SH-SY5Y (cell line): ENCODE measurements at regions not wholly inside any gene's neighbourhood (a gene's known extent, or its start where the extent isn't known, plus 50 kb on each side); places are given as distances from the start of the nearest gene placed in this dataset.

Experiments
- GATA2 ChIP-seq: IDR thresholded peaks from 2 replicates; pipeline ENCODE4 v1.6.1; 2011; ENCODE audit warnings: mild to moderate bottlenecking, low read depth, low read length
- GATA3 ChIP-seq: IDR thresholded peaks from 2 replicates; pipeline ENCODE4 v1.6.1; 2011; ENCODE audit warnings: low read depth, mild to moderate bottlenecking, low read length, moderate library complexity

DNA sequence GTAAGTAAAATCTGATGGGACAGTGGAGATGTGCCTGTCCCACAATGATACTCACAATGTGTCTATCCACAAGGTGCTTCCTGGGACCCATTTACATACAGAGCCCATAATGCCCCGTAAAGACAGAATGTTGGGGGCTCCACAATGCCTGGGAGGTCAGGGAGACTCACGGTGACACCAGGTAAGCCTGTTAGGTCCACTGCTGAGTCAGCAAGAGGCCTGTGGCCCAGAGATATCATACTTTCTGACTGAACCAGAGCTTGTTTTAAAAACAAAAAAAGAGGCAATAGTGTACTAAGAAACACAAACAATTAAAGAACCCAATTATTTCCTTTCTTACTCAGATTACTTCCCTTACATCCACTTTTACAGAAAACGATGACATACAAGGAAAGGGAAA, 771.1 kb upstream of the ID2 start:
- no peak for TF ChIP-seq GATA3
- TF ChIP-seq GATA2, result no peak

DNA sequence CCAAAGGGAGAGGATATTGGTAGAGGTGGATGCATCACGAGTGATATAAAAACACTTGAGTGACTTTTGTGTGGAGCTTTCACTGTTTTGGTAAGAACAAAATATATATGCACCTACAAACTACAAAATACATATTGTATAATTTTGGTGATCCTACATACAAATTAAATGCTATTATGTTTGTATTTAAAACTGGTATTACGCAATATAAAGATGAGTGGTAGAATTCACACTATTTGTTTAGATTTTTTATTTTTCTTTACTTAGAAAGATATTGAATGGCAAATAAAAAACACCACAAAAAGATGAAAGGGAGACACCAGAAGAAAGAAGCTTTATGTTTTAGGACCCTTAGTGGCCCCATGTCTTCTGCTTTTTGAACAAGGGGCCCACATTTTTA, 770.7 kb upstream of the ID2 start:
- no peak for TF ChIP-seq GATA3
- TF ChIP-seq GATA2, result no peak

DNA sequence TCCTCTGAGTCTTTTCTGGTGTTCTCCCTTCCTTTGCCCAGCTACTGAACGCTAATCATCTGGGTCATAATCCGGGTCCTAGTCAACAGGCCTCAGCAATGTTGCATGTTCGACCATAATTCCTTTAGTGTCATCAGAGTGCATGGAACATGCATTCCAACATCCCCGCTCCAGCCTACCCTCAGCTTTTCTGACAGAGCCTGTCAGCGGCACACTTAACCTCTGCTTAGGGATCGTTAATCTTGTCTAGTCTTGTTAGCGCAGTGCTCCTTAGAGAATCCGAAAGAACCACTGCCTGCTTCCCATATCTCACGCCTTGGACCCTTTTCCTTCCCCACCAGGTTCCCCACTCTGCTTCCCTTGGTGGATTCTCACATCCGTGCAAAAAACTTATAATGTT, 767.9 kb upstream of the ID2 start:
- TF ChIP-seq GATA3, result no peak
- no peak for TF ChIP-seq GATA2

DNA sequence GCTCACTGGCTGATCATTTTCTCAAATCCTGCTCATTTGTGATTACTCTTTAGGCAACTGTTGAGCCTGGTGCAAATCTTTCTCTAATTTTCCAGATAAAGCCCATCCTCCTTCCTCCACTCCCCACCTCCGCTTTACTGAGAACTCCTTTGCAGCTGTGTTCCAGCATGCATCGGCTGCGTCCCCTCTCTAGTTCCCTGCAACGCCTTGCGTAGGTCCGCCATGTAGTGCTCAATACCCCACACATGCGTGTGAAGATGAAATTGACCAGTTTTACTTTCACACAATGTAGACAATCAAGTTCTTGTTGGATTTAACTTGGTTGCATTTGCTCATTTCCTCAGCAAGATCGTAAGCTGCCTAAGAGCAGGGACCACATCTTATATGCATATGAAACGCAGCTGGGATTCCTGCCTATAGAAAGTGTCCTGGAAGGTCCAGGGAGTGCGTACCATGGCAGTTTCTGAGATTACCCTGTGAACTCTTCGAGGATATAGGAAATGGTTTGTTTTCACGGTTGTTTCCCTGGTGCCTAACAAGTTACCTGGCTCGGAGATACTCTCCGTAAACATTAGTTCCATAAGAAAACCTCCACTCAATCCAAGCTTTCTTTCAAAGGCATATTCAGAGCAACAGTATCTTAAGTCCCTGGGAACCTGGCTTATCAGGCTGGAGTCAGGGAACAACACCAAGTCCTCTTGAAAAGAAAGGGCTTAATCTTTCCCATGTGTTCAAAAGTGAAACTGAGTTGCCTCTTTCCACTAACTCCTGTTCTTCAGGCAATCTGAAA, 766.4 kb upstream of the ID2 start:
- TF ChIP-seq GATA3 (no peak), GATA2 (no peak)

DNA sequence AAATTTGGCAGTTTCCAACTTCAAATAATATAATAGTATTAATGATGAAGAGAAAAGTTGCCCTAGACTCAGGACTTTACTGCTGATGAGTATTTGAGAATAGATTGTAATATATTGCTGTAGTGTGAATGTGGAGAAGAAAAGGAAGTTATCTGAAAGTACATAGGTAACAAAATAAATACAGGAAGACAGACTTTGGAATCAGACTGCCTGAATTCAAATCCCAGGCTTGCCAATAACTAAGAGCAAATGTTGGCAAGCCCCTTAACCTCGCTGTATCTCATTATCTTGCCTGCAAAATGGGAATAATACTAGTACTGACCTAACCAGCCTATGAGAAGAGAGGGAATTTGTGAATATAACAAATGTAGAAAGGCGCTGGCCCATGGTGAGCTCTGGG, 765.2 kb upstream of the ID2 start:
- no peak for TF ChIP-seq GATA3
- no peak for TF ChIP-seq GATA2

DNA sequence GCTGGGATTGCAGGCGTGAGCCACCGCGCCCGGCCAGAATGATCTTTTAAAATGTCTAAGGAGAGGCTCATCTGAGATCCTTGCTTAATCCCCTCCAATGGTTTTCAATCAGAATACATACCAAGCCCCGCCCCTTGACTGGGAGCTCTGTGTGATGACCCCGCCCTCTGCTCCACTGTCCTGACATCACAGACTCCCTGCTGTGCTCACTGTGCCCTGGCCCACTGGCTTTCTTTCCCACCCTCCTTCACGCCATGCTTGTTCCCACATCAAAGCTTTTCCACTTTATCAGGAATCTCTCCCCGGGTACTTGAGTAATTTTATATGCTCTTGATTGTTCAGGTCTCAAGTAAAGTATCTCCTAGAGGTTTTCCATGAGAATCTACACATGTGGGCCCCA, 762.3 kb upstream of the ID2 start:
- TF ChIP-seq GATA2, result no peak
- TF ChIP-seq GATA3, result no peak

DNA sequence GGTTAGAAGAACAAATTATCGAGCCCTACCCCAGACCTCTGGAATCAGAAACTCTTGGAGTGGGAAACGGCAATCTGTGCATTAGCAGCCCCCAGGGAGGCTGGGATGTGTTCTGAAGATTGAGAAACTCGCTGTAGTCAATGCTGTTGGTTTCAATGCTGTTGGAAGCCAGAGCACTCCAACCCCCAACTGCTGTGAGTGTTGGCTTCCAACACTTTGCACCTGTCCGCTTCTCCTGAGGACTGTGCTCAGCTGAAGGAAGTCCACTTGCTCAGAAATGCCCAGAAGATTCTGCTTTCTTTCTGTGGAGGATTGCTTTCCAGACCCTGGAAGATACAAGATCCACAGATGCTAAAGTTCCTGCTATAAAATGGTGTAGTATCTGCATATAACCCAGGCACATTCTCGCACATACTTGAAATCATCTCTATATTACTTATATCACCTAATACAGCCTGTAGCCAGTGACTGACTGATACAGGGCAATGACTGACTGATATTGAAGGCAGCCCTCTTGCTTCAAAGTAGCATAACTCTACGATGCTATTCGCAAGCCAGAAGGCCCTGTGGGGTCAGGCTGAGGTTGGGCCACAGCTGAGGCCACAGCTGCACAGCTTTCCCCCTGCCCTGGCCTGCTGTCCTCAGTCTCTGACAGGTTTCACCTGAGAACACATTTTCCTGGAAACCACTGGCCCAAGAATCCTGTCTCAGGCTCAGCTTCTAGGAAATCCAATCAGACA, 757.7 kb upstream of the ID2 start:
- no peak for TF ChIP-seq GATA2
- TF ChIP-seq GATA3, result no peak

DNA sequence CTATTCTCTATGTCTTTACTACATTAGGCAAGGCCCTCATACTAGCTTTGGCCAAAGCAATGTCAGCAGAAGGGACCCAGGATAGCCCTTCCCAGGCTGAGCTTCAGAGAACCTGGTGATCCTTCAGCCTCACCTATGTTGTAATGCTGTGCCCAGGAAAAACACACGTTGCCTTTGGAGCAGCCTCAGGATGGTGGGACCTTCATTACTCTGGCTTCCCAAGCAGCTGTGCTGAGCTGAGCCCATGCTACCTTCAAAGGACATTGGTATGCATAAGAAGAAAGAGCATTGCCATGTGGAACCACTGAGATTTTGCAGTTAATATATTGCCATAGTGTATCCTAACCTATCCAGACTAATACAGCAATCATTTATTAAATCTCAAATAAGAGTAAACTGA, 756.4 kb upstream of the ID2 start:
- TF ChIP-seq GATA3 (no peak), GATA2 (no peak)

DNA sequence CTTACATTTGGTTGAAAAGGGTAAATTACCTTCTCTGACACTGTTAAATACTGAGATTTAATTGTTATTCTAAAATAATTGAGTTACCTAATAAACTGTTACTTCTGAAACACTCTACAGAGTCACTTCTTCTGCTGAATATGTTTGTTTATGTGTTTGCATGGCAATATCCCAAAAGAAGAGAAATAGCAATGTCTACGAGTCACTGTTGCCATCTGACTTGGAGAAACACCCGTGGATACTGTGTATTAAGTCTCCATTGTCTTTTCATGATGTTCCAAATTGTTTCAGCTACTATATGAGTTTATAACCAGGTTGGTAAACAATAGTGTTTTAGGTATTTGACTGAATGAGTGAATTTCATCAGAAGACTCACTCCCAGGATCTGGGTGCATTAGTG, 754.2 kb upstream of the ID2 start:
- TF ChIP-seq GATA3, result no peak

DNA sequence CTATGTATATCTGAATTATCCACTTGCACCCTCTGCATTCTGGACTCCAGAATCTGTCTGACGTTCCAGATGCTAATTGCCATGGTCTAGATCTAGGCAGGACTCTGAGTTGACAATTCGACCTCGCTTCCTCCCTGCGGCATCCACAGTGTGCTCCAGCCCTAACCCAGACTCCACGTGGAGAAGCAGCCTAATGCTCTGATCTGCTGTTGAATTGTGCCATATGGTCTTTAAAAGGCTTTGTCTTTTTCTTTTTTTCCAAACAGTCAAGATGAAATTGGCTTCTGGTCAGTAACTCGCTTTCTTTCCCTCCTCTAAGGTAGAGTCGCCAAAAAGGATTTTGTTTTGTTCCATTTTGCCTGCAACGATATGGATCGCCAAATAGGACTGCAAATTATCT, 752.6 kb upstream of the ID2 start:
- TF ChIP-seq GATA3 (no peak), GATA2 (no peak)

DNA sequence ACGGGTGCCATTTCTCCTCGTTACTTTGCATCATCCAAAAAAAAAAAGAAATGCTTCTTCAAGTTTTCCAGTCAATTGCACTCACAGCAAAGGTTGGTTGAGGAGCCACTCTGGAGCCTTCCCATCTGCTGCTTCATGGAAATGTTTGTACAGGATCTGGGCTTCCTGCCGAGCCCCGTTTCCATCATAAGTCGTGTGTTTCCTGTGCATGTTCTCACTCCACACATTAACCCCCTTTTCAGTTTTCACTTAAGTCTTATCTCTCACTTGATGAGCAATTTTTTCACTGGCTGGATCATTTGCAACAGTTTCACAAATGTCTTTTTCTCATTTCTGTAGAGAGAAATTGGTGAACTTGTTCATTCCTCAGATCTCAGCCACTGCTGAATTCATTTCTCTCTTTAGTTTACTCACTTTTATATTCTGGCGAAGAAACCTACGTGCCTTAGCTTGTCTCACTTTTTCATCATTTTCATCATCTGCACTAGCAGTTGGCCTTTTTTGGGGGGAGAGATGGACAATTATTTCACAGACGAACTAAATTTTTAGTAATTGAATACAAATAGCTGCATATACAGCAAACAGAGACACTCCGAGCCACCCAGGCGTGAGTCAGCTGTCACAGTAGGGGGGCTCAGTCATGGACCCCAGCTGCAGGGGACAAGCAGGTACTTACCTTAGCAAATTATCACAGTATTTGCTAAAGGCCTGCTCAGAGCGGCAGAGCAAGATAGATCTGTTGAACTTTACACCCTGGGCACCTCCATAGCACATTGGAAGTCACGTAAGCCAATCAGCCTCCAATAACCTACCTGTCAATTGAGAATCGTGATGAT, 750.8 kb upstream of the ID2 start:
- TF ChIP-seq GATA2 (no peak), GATA3 (no peak)

DNA sequence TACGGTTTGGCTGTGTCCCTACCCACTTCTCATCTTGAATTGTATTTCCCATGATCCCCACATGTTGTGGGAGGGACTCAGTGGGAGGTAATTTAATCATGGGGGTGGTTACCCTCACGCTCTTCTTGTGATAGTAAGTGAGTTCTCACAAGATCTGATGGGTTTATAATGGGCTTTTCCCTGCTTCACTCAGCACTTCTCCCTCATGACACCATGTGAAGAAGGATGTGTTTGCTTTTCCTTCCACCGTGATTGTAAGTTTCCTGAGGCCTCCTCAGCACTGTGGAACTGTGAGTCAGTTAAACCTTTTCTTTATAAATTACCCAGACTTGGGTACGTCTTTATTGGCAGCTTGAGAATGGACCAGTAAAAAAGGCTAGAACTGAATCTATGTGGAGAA, 750.0 kb upstream of the ID2 start:
- TF ChIP-seq GATA2 (no peak), GATA3 (no peak)

DNA sequence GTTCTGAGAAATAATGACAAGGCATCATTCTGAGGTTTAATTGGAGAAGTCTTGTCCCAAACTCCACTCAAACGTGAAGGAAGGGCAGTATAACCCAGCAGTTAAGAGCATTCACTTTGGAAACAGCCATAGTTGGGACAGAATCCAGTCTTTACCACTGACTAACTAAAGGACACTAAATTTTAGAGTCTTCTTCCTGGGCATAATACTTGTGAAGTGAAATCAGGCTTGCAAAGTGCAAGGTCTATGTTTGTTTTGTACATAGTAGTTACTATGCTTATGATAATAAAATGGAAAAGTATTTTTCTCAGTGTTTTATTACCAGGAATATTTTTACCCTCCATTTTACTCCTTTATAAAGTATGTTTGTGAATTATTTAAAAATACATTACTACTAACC, 748.2 kb upstream of the ID2 start:
- no peak for TF ChIP-seq GATA3

DNA sequence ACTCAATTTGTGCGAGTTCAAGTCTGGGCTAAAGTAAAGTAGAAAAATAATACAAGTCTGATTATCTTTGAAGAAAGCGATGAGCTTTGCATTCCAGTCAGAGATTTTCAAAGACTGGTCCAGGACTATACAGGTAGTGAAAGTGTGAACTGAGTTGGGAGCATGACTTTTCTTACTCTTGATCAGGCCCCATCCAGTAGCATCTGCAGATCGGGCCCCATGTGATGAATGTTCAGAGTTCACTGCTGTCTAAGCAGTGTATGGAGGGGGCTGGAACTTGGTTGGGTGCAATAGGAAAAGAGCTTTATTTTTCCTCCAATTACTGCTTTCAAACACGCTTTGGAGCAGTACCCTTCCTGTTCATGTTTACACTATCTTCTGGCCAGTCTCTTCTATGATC, 747.4 kb upstream of the ID2 start:
- TF ChIP-seq GATA3, result no peak
- TF ChIP-seq GATA2, result no peak

DNA sequence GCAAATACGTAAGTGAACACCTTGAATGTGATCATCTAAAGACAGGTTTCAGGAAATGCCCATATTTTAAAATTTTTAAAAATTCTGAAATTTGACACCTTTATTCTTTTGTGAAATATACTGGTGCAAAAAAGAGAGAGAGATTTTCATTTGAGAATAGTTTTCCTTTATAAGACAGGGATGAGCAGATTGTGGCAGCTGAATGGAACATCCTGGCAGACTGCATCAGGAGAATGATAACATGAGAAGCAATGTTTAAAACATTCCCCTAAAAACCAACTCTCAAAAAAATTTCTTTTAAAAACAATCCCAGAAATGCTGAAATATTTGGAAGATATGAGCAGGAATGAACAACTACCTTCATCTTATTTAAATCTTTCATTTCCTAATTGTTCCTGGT, 744.8 kb upstream of the ID2 start:
- TF ChIP-seq GATA3, result no peak
